ENCODE measurements at regions not wholly inside any gene's neighbourhood (a gene's known extent, or its start where the extent isn't known, plus 50 kb on each side); places are given as distances from the start of the nearest gene placed in this dataset.

- TF ChIP-seq POLR2A (IDR thresholded peaks at IDR 0.05; ENCODE audit: low read depth, low read length) (no peak), POLR2AphosphoS5 (IDR thresholded peaks at IDR 0.05; ENCODE audit: low read depth, low read length) (no peak), TAF1 (IDR thresholded peaks at IDR 0.05; ENCODE audit: low read depth, low read length) (no peak), PAX5 (IDR thresholded peaks at IDR 0.05; ENCODE audit: insufficient read depth, low read length, severe bottlenecking) (no peak), SPI1 (IDR thresholded peaks at IDR 0.05; ENCODE audit: low read depth, low read length) (no peak)
These were observed 287.9 kb upstream of the TRIB2 start for GRCh38 chr2:12428786-12429185.
